ENCODE measurements at regions not wholly inside any gene's neighbourhood (a gene's known extent, or its start where the extent isn't known, plus 50 kb on each side); places are given as distances from the start of the nearest gene placed in this dataset.

DNA sequence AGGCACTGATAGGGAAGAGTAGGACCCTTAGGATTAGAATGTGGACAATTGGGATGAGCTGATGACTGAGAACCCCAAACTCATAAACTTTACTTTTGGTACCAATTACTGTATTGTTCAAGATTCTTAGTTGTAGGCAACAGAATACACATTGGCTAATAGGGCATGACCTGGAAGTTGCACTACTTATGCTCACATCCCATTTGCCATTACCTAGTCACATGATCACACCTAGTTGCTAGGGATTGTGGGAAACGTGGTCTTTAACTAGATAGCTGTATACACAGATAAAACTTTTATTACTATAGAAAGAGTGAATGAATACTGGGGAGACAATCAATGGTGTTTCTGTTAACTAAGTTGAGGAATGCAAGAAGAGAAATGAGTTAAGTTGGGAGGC lies 113.4 kb upstream of the AKIRIN2 start:
- TF ChIP-seq, protein P1, sequence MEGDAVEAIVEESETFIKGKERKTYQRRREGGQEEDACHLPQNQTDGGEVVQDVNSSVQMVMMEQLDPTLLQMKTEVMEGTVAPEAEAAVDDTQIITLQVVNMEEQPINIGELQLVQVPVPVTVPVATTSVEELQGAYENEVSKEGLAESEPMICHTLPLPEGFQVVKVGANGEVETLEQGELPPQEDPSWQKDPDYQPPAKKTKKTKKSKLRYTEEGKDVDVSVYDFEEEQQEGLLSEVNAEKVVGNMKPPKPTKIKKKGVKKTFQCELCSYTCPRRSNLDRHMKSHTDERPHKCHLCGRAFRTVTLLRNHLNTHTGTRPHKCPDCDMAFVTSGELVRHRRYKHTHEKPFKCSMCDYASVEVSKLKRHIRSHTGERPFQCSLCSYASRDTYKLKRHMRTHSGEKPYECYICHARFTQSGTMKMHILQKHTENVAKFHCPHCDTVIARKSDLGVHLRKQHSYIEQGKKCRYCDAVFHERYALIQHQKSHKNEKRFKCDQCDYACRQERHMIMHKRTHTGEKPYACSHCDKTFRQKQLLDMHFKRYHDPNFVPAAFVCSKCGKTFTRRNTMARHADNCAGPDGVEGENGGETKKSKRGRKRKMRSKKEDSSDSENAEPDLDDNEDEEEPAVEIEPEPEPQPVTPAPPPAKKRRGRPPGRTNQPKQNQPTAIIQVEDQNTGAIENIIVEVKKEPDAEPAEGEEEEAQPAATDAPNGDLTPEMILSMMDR (IDR thresholded peaks at IDR 0.05), result no peak
- no peak for TF ChIP-seq ZFX (IDR thresholded peaks at IDR 0.05; ENCODE audit: borderline replicate concordance)
